Parathyroid adenoma (tissue), 2 donors: ENCODE measurements at regions not wholly inside any gene's neighbourhood (a gene's known extent, or its start where the extent isn't known, plus 50 kb on each side); places are given as distances from the start of the nearest gene placed in this dataset.

Experiments used
- H2AFZ ChIP-seq: fragments of 300-600 bp; sonication (generic); one replicate; pipeline ENCODE4 v1.7.0; 2017; ENCODE audit warnings: antibody characterized with exemption, mild to moderate bottlenecking
- H3K27ac ChIP-seq: fragments of 300-600 bp; sonication (generic); one replicate; pipeline ENCODE4 v1.7.0; 2017
- H3K27me3 ChIP-seq: fragments of 300-600 bp; sonication (generic); one replicate; pipeline ENCODE4 v1.7.0; 2017; ENCODE audit warnings: low read length; ENCODE audit not compliant: control insufficient read depth, insufficient read depth
- H3K36me3 ChIP-seq: fragments of 300-600 bp; sonication (generic); one replicate; pipeline ENCODE4 v1.7.0; 2017; ENCODE audit warnings: low read length; ENCODE audit not compliant: control insufficient read depth, insufficient read depth
- H3K4me1 ChIP-seq: fragments of 300-600 bp; sonication (generic); one replicate; pipeline ENCODE4 v1.7.0; 2017; ENCODE audit warnings: control low read depth
- H3K4me2 ChIP-seq: fragments of 300-600 bp; sonication (generic); one replicate; pipeline ENCODE4 v1.7.0; 2017; ENCODE audit warnings: low read length
- H3K4me3 ChIP-seq: fragments of 300-600 bp; sonication (generic); one replicate; pipeline ENCODE4 v1.7.0; 2017; ENCODE audit warnings: low read depth, low read length
- H3K79me2 ChIP-seq: fragments of 300-600 bp; sonication (generic); one replicate; pipeline ENCODE4 v1.7.0; 2017; ENCODE audit warnings: control low read depth
- H3K9ac ChIP-seq: fragments of 300-600 bp; sonication (generic); one replicate; pipeline ENCODE4 v1.7.0; 2017; ENCODE audit warnings: mild to moderate bottlenecking
- H3K9me3 ChIP-seq: fragments of 300-600 bp; sonication (generic); one replicate; pipeline ENCODE4 v1.7.0; 2017; ENCODE audit warnings: low read length; ENCODE audit not compliant: control insufficient read depth
- TF ChIP-seq, protein P1 (sequence below): fragments of 300-600 bp; sonication (generic); IDR thresholded peaks from one replicate; pipeline ENCODE4 v1.7.0; 2017; ENCODE audit warnings: antibody characterized with exemption, mild to moderate bottlenecking
- donor health status: primary hyperparathyroidism.

DNA sequence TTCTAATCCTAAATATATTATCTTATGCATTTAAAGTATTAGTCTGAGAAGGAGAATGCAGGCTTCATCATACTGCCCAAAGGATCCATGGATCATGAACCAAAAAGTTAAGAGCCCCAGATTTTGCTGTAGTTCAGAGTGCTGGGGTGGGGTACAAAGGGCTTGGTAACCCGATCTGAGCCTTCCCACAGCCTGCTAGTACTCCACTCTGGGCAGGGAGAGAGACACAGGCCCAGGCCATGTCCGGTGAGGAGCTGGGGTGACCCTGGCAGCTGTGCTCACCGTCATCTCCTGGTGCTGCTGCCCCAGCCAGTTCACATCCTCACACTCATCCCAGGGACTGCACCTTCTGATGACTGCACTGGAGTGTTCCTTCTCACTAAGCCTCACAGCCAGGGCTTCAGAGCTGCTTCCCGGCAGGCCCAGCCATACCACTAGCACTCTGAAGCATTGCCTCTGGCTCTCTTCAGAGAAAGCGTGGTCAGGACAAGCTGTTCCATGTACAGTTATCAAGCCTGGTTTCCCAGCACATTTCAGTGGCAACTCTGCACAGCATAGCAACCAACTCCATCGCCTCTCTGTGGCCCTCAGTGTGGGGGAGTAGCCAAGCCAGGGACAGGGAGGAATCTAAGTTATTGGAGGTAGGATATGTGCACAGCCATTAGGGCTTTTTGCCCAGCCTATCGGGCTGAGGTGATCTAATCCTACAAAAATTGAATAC lies 189.0 kb upstream of the CTAGE1 start:
- H3K4me1 ChIP-seq: no peaks in the 10 kb centered on the region
- no peak overlapping the region for H3K27ac ChIP-seq

DNA sequence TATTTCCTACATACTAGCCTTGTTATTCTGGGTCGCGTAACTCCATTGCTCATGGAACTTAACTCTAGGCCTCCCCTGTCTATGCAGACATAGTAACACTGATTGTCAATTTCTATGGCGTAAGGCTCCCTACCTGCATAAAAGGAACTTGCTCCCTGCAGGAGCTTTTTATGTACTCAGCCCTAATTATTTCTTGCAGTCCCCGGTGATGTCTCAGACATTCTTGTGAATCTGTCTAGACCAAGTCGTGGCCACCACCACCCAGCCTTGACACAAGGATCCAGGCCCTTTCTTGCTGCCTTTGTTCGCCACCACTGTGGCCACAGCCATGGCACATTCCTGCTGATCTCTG lies 189.5 kb upstream of the CTAGE1 start:
- Histone ChIP-seq H3K4me1 (no peaks in the 10 kb centered on the region), H3K27ac (no peak overlapping the region)

More for the DNA sequence above, 189.0 kb upstream of the CTAGE1 start:
- no peaks in the 10 kb centered on the region for H3K9me3 ChIP-seq
- H3K9ac ChIP-seq: no peak overlapping the region
- no peak overlapping the region for H3K4me2 ChIP-seq
- no peak overlapping the region for H3K4me3 ChIP-seq
- H3K36me3 ChIP-seq: no peaks in the 10 kb centered on the region
- no peaks in the 10 kb centered on the region for H3K27me3 ChIP-seq
- TF ChIP-seq, protein P1, sequence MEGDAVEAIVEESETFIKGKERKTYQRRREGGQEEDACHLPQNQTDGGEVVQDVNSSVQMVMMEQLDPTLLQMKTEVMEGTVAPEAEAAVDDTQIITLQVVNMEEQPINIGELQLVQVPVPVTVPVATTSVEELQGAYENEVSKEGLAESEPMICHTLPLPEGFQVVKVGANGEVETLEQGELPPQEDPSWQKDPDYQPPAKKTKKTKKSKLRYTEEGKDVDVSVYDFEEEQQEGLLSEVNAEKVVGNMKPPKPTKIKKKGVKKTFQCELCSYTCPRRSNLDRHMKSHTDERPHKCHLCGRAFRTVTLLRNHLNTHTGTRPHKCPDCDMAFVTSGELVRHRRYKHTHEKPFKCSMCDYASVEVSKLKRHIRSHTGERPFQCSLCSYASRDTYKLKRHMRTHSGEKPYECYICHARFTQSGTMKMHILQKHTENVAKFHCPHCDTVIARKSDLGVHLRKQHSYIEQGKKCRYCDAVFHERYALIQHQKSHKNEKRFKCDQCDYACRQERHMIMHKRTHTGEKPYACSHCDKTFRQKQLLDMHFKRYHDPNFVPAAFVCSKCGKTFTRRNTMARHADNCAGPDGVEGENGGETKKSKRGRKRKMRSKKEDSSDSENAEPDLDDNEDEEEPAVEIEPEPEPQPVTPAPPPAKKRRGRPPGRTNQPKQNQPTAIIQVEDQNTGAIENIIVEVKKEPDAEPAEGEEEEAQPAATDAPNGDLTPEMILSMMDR: no peak
- no peak overlapping the region for H2AFZ ChIP-seq
- H3K79me2 ChIP-seq: no peaks in the 10 kb centered on the region

DNA sequence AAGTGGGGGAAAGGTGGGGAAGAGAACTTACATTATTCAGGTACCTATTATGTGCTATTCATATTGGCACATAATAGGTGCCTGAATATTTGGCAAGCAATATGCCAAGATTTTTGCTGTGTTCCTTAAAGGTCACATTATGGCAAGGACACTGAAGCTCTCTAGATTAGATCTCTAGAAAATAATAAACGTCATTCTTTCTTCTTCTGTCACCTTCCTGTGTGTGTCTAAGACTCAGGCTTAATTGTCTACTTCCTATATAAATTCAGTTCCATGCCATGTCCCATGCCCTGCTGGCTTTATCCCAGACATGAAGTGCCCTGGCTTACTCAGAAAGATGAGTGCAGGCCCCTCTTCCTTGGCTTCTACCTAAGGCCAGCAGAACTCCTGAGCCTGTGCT lies 191.1 kb upstream of the CTAGE1 start:
- peak overlapping the region; percentile 33 for H3K27ac ChIP-seq

More for the DNA sequence above, 189.5 kb upstream of the CTAGE1 start:
- no peak overlapping the region for H2AFZ ChIP-seq
- H3K4me2 ChIP-seq: no peak overlapping the region
- H3K9ac ChIP-seq: no peak overlapping the region
- H3K79me2 ChIP-seq: no peaks in the 10 kb centered on the region
- no peak overlapping the region for H3K4me3 ChIP-seq
- TF ChIP-seq, protein P1: no peak
- no peaks in the 10 kb centered on the region for H3K36me3 ChIP-seq
- no peaks in the 10 kb centered on the region for H3K27me3 ChIP-seq
- H3K9me3 ChIP-seq: no peaks in the 10 kb centered on the region

DNA sequence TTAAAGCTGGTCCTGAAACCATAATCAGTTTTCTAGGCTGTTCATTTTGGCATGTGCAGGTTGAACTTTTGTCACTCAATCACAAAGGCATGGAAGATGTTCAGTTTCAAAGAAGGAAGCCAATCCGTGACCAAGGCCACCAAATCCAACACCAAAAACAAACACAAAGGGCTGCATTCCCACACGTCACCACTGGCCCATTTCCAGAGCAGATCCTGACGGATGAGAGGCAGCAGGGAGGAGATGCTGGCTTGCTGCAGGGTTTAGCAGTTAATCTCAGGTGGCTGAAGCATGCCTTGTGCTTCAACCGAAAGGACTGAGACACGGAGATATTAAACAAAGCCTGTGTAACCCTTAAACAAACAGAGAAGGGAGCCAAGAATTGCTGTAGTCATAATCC lies 191.9 kb upstream of the CTAGE1 start:
- no peaks in the 10 kb centered on the region for H3K79me2 ChIP-seq
- H3K4me3 ChIP-seq: no peak overlapping the region
- H3K4me1 ChIP-seq: no peaks in the 10 kb centered on the region
- no peaks in the 10 kb centered on the region for H3K9me3 ChIP-seq
- H3K27me3 ChIP-seq: no peaks in the 10 kb centered on the region
- no peak overlapping the region for H3K4me2 ChIP-seq
- no peak overlapping the region for H3K27ac ChIP-seq
- TF ChIP-seq, protein P1: no peak
- no peak overlapping the region for H3K9ac ChIP-seq
- H2AFZ ChIP-seq: no peak overlapping the region
- no peaks in the 10 kb centered on the region for H3K36me3 ChIP-seq

More for the DNA sequence above, 191.1 kb upstream of the CTAGE1 start:
- Histone ChIP-seq H3K27me3 (no peaks in the 10 kb centered on the region), H3K9me3 (no peaks in the 10 kb centered on the region), H3K36me3 (no peaks in the 10 kb centered on the region), H3K4me1 (no peaks in the 10 kb centered on the region), H3K4me3 (no peak overlapping the region), H3K79me2 (no peaks in the 10 kb centered on the region), H2AFZ (peak overlapping the region; percentile 24), H3K9ac (no peak overlapping the region), H3K4me2 (no peak overlapping the region)
- TF ChIP-seq, protein P1: no peak
